K562 (cell line): ENCODE measurements at regions not wholly inside any gene's neighbourhood (a gene's known extent, or its start where the extent isn't known, plus 50 kb on each side); places are given as distances from the start of the nearest gene placed in this dataset.

Experiments used
- ZNF24 ChIP-seq: fragments of 450-650 bp; IDR thresholded peaks from 2 replicates; pipeline ENCODE4 v1.6.1; 2016
- TF ChIP-seq, protein P1 (sequence below): fragments of 450-650 bp; IDR thresholded peaks from 2 replicates; pipeline ENCODE4 v1.6.1; 2016; ENCODE audit warnings: mild to moderate bottlenecking, moderate library complexity

- TF ChIP-seq, protein P1, sequence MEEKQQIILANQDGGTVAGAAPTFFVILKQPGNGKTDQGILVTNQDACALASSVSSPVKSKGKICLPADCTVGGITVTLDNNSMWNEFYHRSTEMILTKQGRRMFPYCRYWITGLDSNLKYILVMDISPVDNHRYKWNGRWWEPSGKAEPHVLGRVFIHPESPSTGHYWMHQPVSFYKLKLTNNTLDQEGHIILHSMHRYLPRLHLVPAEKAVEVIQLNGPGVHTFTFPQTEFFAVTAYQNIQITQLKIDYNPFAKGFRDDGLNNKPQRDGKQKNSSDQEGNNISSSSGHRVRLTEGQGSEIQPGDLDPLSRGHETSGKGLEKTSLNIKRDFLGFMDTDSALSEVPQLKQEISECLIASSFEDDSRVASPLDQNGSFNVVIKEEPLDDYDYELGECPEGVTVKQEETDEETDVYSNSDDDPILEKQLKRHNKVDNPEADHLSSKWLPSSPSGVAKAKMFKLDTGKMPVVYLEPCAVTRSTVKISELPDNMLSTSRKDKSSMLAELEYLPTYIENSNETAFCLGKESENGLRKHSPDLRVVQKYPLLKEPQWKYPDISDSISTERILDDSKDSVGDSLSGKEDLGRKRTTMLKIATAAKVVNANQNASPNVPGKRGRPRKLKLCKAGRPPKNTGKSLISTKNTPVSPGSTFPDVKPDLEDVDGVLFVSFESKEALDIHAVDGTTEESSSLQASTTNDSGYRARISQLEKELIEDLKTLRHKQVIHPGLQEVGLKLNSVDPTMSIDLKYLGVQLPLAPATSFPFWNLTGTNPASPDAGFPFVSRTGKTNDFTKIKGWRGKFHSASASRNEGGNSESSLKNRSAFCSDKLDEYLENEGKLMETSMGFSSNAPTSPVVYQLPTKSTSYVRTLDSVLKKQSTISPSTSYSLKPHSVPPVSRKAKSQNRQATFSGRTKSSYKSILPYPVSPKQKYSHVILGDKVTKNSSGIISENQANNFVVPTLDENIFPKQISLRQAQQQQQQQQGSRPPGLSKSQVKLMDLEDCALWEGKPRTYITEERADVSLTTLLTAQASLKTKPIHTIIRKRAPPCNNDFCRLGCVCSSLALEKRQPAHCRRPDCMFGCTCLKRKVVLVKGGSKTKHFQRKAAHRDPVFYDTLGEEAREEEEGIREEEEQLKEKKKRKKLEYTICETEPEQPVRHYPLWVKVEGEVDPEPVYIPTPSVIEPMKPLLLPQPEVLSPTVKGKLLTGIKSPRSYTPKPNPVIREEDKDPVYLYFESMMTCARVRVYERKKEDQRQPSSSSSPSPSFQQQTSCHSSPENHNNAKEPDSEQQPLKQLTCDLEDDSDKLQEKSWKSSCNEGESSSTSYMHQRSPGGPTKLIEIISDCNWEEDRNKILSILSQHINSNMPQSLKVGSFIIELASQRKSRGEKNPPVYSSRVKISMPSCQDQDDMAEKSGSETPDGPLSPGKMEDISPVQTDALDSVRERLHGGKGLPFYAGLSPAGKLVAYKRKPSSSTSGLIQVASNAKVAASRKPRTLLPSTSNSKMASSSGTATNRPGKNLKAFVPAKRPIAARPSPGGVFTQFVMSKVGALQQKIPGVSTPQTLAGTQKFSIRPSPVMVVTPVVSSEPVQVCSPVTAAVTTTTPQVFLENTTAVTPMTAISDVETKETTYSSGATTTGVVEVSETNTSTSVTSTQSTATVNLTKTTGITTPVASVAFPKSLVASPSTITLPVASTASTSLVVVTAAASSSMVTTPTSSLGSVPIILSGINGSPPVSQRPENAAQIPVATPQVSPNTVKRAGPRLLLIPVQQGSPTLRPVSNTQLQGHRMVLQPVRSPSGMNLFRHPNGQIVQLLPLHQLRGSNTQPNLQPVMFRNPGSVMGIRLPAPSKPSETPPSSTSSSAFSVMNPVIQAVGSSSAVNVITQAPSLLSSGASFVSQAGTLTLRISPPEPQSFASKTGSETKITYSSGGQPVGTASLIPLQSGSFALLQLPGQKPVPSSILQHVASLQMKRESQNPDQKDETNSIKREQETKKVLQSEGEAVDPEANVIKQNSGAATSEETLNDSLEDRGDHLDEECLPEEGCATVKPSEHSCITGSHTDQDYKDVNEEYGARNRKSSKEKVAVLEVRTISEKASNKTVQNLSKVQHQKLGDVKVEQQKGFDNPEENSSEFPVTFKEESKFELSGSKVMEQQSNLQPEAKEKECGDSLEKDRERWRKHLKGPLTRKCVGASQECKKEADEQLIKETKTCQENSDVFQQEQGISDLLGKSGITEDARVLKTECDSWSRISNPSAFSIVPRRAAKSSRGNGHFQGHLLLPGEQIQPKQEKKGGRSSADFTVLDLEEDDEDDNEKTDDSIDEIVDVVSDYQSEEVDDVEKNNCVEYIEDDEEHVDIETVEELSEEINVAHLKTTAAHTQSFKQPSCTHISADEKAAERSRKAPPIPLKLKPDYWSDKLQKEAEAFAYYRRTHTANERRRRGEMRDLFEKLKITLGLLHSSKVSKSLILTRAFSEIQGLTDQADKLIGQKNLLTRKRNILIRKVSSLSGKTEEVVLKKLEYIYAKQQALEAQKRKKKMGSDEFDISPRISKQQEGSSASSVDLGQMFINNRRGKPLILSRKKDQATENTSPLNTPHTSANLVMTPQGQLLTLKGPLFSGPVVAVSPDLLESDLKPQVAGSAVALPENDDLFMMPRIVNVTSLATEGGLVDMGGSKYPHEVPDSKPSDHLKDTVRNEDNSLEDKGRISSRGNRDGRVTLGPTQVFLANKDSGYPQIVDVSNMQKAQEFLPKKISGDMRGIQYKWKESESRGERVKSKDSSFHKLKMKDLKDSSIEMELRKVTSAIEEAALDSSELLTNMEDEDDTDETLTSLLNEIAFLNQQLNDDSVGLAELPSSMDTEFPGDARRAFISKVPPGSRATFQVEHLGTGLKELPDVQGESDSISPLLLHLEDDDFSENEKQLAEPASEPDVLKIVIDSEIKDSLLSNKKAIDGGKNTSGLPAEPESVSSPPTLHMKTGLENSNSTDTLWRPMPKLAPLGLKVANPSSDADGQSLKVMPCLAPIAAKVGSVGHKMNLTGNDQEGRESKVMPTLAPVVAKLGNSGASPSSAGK, result no peak
- TF ChIP-seq ZNF24, result no peak
Measured at GRCh38 chr18:33844232-33844631, 266.2 kb downstream of the ASXL3 start (continued).
